Hepatocyte (in vitro differentiated cells): ENCODE measurements at regions not wholly inside any gene's neighbourhood (a gene's known extent, or its start where the extent isn't known, plus 50 kb on each side); places are given as distances from the start of the nearest gene placed in this dataset.

ENCODE experiments used
- DNase-seq: peaks from one replicate; pipeline ENCODE4 v3.0.0-alpha.2; 2016; ENCODE audit warnings: low spot score
- H2AFZ ChIP-seq: fragments of 200-600 bp; sonication (generic); 2 replicates; pipeline ENCODE4 v1.6.0; 2016; ENCODE audit warnings: antibody characterized with exemption, mild to moderate bottlenecking
- H3K27ac ChIP-seq: fragments of 200-600 bp; sonication (generic); 2 replicates; pipeline ENCODE4 v1.5.1; 2016; ENCODE audit warnings: mild to moderate bottlenecking
- H3K27me3 ChIP-seq: fragments of 200-600 bp; sonication (generic); 2 replicates; pipeline ENCODE4 v1.6.1; 2016
- H3K36me3 ChIP-seq: fragments of 200-600 bp; sonication (generic); replicated peaks from 2 replicates; pipeline ENCODE4 v1.5.1; 2016; ENCODE audit warnings: low read depth; ENCODE audit not compliant: insufficient read depth
- H3K4me1 ChIP-seq: fragments of 200-600 bp; sonication (generic); 2 replicates; pipeline ENCODE4 v1.5.1; 2016; ENCODE audit warnings: mild to moderate bottlenecking, moderate library complexity; ENCODE audit not compliant: insufficient read depth
- H3K4me2 ChIP-seq: fragments of 200-600 bp; sonication (generic); 2 replicates; pipeline ENCODE4 v1.6.0; 2016
- H3K4me3 ChIP-seq: fragments of 200-600 bp; sonication (generic); 2 replicates; pipeline ENCODE4 v1.5.1; 2016; ENCODE audit warnings: mild to moderate bottlenecking
- H3K79me2 ChIP-seq: fragments of 200-600 bp; sonication (generic); 2 replicates; pipeline ENCODE4 v1.6.0; 2017; ENCODE audit warnings: mild to moderate bottlenecking
- H3K9me2 ChIP-seq: fragments of 200-600 bp; sonication (generic); replicated peaks from 2 replicates; pipeline ENCODE4 v1.6.0; 2017; ENCODE audit warnings: mild to moderate bottlenecking; ENCODE audit not compliant: insufficient read depth
- H3K9me3 ChIP-seq: fragments of 200-600 bp; sonication (generic); 2 replicates; pipeline ENCODE4 v1.5.1; 2016; ENCODE audit warnings: low read depth, mild to moderate bottlenecking
- H4K20me1 ChIP-seq: fragments of 200-600 bp; sonication (generic); 2 replicates; pipeline ENCODE4 v1.6.0; 2016; ENCODE audit warnings: mild to moderate bottlenecking; ENCODE audit not compliant: insufficient read depth, poor library complexity, severe bottlenecking
- CTCF ChIP-seq: fragments of 200-600 bp; sonication (generic); IDR thresholded peaks from 2 replicates; pipeline ENCODE4 v1.5.1; 2016; ENCODE audit warnings: antibody characterized with exemption, mild to moderate bottlenecking; ENCODE audit not compliant: poor library complexity
- EZH2 ChIP-seq: fragments of 200-600 bp; sonication (generic); IDR thresholded peaks from 2 replicates; pipeline ENCODE4 v1.6.1; 2016; ENCODE audit warnings: antibody characterized with exemption, mild to moderate bottlenecking, borderline replicate concordance
- EZH2phosphoT487 ChIP-seq: fragments of 200-600 bp; sonication (generic); IDR thresholded peaks from one replicate; pipeline ENCODE4 v1.6.1; 2018; ENCODE audit warnings: antibody characterized with exemption, mild to moderate bottlenecking, low read depth, moderate library complexity; ENCODE audit not compliant: unreplicated experiment, severe bottlenecking
- WGBS: methylation state at CpG from one replicate; pipeline ENCODE4 v1.1.6; 2016; ENCODE audit warnings: low lambda C conversion rate; ENCODE audit errors: missing lambda C conversion rate; 5-methylcytosine and 5-hydroxymethylcytosine counted together

GRCh38 chr2:173678186-173678585 is 287.0 kb downstream of the SP3 start:
- no peaks in the 10 kb centered on the region for H3K79me2 ChIP-seq
- H3K27me3 ChIP-seq: no peaks in the 10 kb centered on the region
- TF ChIP-seq EZH2phosphoT487 (no peak), CTCF (no peak), EZH2 (no peak)
- no peaks in the 10 kb centered on the region for H3K9me3 ChIP-seq
- no peaks in the 10 kb centered on the region for H4K20me1 ChIP-seq
- H3K4me1 ChIP-seq: no peaks in the 10 kb centered on the region
- no peak for DNase-seq
- WGBS: 92% methylated on average over 1 of the region's 1 CpG
- no peak overlapping the region for H3K27ac ChIP-seq
- H3K9me2 ChIP-seq: no peaks in the 10 kb centered on the region
- no peak overlapping the region for H2AFZ ChIP-seq
- no peaks in the 10 kb centered on the region for H3K36me3 ChIP-seq
- no peak overlapping the region for H3K4me2 ChIP-seq
- no peak overlapping the region for H3K4me3 ChIP-seq

DNA sequence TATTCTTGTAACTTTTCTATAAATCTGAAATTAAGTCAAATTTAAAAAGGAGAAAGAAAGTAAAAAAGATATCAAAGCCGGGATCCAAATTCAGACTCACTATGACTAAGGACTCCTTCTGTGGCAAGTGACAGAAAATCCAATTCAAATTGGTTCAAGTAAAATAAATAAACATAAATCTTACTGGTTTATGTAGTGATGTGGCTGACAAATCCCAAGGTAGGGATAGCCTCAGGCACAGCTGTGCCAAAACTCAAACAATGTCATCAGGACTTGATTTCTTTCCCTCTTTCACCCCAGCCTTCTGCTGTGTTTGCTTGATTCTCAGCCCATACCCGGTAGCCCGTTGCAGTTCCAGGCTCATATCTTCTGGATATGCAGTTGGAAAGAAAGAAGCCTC is 284.6 kb downstream of the SP3 start:
- H3K9me3 ChIP-seq: no peaks in the 10 kb centered on the region
- no peaks in the 10 kb centered on the region for H3K36me3 ChIP-seq
- no peaks in the 10 kb centered on the region for H4K20me1 ChIP-seq
- no peak overlapping the region for H2AFZ ChIP-seq
- WGBS: 75% methylated on average over 3 of the region's 3 CpGs
- H3K4me1 ChIP-seq: no peaks in the 10 kb centered on the region
- no peak overlapping the region for H3K4me2 ChIP-seq
- TF ChIP-seq EZH2 (no peak), CTCF (no peak), EZH2phosphoT487 (no peak)
- H3K27me3 ChIP-seq: no peaks in the 10 kb centered on the region
- no peak overlapping the region for H3K27ac ChIP-seq
- H3K9me2 ChIP-seq: no peaks in the 10 kb centered on the region
- DNase-seq: no peak
- no peaks in the 10 kb centered on the region for H3K79me2 ChIP-seq
- no peak overlapping the region for H3K4me3 ChIP-seq

DNA sequence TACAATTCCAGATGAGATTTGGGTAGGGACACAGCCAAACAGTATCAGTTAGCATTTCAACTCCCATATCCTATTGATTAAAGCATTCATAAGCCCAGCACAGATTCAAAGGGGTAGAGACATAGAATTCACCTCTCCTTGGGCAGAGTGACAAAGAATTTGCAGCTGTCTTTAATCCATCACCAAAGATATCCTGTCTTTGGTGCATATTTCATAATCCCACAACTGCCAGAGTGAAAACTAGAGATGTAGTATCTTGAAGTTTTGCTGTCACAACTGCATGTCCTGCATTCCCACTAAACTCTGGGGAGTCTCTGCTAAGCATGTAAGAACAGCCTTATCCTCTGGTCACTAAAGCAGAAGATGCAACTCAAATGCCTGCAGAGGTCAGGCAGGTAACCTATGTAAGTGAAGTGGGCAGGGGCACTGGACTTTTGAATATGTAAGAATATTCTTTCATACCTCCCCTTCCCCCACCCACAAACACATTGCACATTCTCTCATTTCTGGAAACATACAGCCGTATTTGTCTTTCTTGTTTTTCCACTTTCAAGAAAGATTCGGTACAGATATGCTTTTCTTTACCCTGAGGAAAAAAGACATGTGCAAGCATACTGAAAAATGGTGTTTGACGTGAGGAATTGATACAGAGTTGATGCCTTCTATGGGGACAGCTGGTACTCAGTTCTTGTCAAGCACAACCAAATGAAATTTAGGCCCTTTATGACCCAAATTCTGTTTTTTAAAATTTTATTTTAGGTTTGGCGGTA is 283.1 kb downstream of the SP3 start:
- TF ChIP-seq EZH2phosphoT487: no peak
- TF ChIP-seq EZH2: no peak
- no peak for TF ChIP-seq CTCF
- Histone ChIP-seq H3K27ac (no peak overlapping the region), H4K20me1 (no peaks in the 10 kb centered on the region), H3K9me2 (no peaks in the 10 kb centered on the region), H3K4me1 (no peaks in the 10 kb centered on the region), H3K9me3 (no peaks in the 10 kb centered on the region), H3K4me3 (no peak overlapping the region), H3K36me3 (no peaks in the 10 kb centered on the region), H2AFZ (no peak overlapping the region), H3K4me2 (no peak overlapping the region), H3K27me3 (no peaks in the 10 kb centered on the region), H3K79me2 (no peaks in the 10 kb centered on the region)
- 81% methylated on average over 4 of the region's 4 CpGs for WGBS
- no peak for DNase-seq
